ENCODE measurements at regions not wholly inside any gene's neighbourhood (a gene's known extent, or its start where the extent isn't known, plus 50 kb on each side); places are given as distances from the start of the nearest gene placed in this dataset.

- TF ChIP-seq, protein P1, sequence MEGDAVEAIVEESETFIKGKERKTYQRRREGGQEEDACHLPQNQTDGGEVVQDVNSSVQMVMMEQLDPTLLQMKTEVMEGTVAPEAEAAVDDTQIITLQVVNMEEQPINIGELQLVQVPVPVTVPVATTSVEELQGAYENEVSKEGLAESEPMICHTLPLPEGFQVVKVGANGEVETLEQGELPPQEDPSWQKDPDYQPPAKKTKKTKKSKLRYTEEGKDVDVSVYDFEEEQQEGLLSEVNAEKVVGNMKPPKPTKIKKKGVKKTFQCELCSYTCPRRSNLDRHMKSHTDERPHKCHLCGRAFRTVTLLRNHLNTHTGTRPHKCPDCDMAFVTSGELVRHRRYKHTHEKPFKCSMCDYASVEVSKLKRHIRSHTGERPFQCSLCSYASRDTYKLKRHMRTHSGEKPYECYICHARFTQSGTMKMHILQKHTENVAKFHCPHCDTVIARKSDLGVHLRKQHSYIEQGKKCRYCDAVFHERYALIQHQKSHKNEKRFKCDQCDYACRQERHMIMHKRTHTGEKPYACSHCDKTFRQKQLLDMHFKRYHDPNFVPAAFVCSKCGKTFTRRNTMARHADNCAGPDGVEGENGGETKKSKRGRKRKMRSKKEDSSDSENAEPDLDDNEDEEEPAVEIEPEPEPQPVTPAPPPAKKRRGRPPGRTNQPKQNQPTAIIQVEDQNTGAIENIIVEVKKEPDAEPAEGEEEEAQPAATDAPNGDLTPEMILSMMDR (IDR thresholded peaks at IDR 0.05; ENCODE audit: low read depth, low read length, poor library complexity, severe bottlenecking): no peak
- TF ChIP-seq EZH2phosphoT487 (IDR thresholded peaks at IDR 0.05; ENCODE audit: borderline replicate concordance, low read length): no peak
These were observed 1289.4 kb downstream of the PCDH9 start for GRCh38 chr13:65940720-65941119.
